RCC 7860 (cell line): ENCODE measurements at regions not wholly inside any gene's neighbourhood (a gene's known extent, or its start where the extent isn't known, plus 50 kb on each side); places are given as distances from the start of the nearest gene placed in this dataset.
"Not testable (repeated sequence)": the region's sequence is repeated elsewhere in the genome, so short reads cannot be mapped to it uniquely, and the experiment has no call there.

ENCODE experiments used
- DNase-seq: peaks from one replicate; pipeline ENCODE4 v3.0.0-alpha.2; 2015; ENCODE audit warnings: low spot score
- FAIRE-seq: peaks from 2 replicates; lab custom pipeline; 2012; peaks lifted over from hg19 to GRCh38; lab: Jason Lieb, UNC

DNA sequence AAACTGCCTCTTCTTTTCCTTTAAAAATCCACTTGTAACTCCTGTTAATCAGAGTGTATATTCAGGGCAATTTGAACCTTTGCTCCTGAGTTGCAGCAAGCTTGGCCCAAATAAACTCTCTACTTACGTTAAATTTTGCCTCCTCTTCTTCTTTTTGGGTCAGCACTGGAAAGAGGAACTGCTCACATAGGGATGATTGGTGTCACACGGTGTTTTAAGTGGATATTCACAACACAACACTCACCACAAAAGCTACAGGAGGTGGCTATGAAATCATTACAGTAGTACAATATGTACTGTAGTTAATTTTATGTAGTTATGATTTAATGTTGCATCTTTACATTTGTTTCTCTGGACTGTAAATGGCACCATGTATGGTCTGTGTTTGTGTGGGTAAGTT is 96.8 kb upstream of the DOCK9 start:
- FAIRE-seq, result no peak
- DNase-seq, result no peak

DNA sequence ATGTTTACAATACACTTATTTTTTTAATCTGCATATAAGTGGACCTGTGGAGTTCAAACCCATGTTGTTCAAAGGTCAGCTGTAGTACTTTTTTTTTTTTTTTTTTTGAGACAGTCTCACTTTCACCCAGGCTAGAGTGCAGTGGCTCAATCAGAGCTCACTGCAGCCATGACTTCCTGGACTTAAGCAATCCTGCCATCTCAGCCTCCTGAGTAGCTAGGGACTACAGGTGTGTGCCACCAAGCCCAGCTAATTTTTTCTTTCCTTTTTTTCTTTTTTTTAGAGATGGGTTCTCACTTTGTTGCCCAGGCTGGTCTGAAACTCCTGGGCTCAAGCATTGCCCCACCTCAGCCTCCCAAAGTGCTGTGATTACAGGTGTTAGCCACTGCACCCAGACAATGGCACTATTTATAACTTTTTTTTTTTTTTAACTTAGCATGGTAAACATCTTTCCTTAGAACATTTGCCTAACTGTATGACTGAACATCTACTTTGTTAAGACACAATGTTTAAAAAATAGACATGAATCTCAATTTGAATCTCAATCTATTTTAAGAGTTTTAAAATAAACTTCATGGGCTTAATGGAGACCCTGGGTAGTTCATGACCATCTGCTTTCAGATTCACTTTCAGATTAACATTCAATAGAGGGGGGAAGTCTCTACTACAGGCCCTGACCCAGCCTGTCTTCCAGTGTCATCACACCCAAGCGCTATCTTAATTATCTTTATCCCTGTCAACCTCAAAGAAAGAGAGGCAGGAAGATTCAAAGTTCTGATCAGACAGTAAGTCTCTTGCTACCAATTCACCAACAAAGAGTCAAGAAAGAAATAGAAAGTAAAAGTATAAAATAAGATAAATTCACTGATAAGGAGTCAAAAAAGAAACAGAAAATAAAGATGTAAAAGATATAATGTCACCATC is 97.7 kb upstream of the DOCK9 start:
- FAIRE-seq, result no peak
- no peak for DNase-seq

DNA sequence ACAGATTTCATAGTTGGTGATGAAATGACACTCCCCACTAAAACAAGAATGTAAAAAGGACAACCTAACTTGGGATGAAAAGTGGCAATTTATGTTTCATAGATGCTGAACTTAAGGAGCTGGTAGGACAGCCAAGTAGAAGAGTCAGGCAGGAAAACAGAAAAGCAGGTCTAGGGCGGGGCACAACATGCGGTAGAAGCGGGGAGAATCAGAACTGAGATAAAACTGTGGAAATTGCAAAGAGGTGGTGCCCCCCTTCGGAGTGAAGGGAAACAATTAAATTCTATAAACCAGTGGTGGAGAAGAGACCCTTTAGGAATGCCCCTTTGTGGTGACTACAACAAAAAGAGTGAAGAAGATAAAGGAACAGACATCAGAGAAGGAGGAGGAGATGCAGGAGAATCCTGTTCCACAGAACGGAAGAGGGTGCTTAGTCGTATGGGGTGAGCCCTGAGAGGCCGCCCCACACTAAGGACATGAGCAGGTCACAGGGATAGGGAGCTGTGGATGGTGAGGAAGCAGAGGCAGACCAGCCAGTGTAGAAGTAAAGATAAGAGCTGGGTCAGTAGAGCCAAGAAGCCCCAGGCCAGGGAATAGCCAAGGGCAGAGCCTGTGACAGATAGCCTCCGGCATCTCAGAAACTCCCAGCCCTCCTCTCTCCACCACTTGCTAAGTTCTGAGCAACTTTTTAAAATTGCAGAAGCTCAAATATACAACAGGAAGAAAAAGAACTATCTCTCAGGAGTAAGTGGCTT is 100.3 kb upstream of the DOCK9 start:
- no peak for FAIRE-seq
- DNase-seq, result no peak

DNA sequence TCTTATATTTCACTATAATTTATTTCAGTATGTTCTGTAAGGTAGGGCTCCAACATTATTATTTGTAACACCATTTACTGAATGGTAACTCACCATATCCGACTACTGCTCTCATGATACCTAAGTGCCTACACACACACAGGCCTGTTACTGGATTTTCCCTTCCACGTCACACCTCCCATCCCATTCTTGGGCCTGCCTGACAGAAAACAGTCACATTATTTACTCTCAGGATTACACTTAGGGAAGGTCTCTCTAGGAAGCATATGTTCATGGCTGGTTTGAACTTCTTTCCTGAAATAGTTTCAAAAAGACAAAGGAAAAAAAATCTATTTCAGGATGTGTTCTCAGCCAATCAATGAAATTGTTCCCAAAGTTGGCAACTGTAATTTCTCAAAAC is 102.3 kb upstream of the DOCK9 start:
- FAIRE-seq, result no peak

DNA sequence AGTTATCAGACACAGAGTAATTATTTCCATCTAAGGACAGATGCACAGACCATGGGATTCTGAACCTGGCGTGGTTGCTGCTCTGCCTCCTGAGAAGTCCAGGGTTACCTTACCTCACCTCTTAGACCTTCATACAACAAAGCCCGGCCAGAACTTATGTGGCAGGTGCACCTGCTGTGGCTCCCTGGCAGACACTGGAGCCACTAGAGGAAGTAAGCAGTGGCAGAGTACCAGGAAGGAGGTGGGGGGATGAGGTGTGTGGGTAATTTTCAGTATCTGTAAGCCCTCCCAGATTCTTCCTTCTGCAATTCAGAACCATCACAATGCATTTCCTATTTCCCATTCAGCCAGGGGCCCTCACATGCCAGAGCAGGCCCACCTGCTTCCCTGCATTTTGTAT is 106.1 kb upstream of the DOCK9 start:
- DNase-seq (no peak), FAIRE-seq (no peak)

More for the DNA sequence above, 102.3 kb upstream of the DOCK9 start:
- DNase-seq, result no peak

DNA sequence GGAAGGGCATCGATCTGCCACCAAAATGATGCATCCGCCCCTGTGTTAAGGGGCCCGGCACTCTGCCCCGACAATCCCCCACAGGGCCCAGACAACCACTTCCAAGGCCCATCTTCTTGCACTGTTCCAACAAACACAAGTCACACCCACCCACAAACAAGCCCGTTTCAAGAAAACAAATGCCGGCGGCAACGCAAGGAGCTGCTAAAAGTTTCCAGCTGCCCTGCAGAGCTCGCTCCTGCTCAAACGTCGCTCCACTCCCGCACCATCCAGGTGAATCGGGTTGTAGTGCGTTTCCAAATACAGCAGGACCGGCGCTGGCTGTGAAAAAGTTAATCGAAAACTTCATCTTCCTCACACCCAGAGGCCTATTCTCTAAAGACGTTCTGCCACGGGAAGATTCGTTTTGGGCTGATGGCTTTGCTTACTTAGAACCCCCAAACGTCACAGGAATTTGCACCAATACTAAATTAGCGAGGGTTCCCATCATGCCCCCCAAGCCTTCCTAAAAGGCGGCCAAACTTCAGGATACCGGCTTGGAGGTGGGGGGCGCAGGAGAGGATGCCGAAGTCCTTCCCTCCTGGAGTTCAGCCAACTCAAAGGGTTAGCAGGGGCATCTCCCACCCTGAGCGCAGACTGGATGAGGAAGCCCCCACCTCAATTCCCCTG is 107.4 kb upstream of the DOCK9 start:
- no peak for FAIRE-seq
- DNase-seq, result no peak

DNA sequence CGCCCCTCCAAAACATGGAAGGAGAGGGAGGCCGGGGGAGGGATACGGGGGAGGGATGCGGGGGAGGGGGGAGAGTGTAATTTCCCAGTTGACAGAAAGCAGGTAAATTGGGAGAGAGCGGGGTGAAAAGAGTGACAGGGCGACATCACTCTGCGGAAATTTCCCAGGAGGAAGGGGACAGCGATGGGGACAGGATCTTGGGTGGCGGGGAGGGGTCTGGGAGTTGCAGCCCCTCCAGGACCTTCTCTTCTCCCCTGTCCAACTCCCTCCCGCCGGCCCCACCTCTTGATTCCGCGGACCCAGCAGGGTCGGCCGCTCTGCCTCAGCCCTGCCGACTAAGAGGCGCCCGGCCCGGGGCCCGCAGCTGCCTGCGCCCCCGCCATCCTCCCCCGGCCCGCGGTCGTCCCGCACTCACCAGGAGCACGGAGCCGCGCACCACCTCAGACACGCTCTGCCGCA is 108.0 kb upstream of the DOCK9 start:
- no peak for DNase-seq
- FAIRE-seq, result no peak

DNA sequence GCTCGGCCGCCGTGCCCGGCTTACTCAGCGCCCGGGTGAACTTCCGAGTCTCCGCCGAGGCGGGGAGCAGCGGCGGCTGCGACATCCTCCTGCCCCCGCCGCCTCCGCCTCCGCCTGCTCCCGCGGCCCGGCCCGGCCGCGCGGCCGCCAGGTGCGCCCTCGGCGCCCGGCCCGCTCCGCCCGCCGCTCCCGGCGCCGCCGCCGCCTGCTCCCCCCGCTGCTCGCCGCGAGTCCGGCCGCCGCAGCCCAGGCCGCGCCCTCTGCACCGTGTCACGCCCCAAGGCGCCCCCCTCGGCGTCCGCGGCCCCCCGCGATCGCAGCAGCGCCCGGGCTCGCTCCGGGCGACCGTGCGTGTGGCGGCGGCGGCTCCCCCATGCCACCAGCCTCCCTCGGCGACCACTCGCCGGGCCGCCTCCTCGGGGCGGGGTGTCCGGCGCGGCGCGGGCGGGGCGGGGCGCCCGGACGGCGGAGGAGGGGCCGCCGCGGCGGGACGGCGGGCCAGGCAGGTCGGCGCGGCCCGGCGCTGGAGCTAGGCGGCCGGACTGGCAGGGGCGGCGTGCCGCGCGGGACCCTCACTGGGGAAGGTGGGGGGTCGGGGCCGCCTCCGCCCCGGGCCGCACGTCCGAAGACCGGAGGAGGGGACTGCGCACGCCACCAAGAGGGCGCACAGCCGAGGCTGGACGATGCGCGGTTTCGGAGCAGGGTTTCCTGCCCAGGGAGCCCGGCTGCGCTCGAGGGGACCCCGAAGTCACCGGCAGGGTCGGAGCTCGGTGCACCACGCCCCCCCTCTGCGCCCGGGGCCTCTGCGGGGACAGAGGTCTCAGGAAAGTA is 108.6 kb upstream of the DOCK9 start:
- peak; percentile 22 for DNase-seq
- no peak for FAIRE-seq

DNA sequence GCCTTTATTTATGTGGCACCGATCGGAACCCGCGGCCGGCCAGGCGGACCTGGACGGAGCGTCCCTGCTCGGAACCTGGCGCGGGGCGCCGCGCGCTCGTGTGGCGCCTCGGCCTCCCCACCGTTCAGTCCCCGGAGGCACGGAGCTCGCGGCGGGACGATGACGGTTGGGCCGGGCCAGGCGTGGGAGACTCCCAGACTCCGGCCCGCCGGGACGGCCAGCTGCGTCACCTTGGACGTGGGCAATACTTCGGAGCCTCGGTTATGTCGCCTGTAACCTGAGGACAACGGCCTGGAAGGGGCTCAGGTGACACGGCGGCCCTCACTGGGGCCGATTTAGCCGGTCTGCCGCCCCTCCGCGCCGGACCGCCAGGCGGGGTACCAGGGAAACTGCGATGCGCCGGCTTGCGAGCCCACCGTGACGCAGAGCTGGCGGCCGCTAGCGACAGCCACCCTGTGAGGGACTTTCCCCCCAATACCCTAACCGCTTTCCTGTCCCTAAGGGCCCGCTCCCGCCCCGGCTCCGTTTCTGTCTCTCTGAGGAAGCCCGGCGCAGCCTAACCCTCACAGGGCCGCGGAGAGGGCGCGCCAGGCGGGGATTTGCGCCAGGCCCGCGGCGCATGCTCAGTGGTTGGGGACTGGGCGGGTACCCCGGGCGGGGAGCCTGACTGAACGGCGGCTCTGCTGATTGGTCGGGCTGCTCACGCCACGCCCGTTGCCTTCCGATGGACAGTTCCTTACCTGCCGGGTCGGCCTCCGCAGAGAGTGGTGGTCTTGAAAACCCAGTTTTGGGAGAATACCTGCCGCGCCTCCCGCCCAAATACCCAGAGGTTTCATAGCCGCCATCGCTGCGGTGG is 109.5 kb upstream of the DOCK9 start:
- DNase-seq (peak; percentile 57), FAIRE-seq (no peak)

DNA sequence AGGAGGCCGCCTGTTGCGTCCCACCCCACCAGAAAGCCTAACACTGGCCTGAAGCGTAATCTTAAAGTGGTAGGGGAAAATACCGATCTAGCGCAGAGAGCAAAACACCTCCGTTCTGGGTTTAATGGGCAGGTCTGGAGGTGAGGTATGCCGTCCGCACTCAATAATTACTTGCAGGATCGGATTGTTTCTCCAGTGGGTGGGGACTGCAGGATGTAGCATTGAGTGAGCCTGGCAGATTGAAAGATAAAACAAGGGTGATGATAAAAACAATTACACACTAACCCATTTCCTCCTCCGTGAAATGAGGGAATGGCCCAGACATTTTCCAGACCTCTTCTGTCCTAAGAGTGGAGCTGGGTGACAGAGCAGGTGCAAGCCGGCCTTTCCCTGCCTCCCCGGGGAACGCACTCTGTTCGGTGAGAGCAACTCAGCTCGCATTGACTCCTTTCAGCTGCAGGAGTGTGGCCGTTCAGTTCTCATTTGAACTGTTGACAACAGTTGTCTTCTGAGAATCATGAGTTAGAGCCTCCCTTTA is 110.2 kb upstream of the DOCK9 start:
- no peak for FAIRE-seq
- DNase-seq, result no peak

DNA sequence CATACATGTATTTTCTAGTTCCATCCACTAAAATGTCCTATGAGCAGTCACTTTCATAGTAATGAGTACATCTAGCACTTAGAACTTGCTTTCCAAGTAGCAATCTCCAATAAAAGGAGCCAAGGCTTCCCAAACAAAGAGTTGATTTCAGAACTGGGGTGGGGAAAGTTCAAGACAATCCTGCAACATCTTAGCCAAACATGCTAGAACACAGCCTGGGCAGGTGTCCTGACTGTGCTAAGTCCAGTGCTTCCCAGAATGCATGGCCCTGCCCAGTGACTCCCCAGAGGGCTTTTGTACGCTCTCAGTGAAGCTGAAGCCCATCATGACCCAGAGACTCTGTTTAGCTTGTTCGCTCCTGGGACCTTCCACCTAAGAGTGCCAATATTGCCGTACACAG is 106.7 kb upstream of the UBAC2 start:
- DNase-seq, result no peak
- no peak for FAIRE-seq

DNA sequence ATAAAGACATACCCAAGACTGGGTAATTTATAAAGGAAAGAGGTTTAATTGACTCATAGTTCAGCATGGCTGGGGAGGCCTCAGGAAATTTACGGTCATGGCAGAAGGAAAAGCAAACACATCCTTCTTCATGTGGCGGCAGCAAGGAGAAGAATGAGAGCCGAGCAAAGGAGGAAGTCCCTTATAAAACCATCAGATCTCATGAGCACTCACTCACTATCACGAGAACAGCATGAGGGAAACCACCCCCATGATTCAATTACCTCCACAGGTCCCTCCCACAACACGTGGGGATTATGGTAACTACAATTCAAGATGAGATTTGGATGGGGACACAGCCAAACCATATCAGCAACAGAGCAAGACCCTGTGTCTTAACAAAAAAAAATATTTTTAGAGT is 98.8 kb upstream of the UBAC2 start:
- not testable (repeated sequence) for FAIRE-seq, DNase-seq

DNA sequence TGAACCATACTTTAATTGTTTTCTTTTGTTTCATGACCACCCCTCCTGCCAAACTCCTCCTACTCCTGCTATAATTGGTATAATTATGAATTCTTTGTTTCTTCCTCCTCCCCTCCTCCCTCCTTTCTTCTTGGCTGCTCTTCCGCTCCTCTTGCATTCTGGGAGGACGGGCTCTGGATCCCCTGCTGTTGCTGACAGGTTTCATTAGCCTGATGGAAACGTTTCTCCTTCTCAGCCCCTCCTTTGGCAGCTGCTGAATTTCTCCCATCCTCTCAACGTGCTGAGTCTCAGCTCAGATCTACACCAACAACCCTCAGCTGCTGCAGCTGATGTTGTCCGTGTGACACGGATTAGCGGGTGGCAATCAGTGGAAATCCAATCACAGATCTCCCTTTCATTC is 97.1 kb upstream of the UBAC2 start:
- no peak for DNase-seq
- no peak for FAIRE-seq

DNA sequence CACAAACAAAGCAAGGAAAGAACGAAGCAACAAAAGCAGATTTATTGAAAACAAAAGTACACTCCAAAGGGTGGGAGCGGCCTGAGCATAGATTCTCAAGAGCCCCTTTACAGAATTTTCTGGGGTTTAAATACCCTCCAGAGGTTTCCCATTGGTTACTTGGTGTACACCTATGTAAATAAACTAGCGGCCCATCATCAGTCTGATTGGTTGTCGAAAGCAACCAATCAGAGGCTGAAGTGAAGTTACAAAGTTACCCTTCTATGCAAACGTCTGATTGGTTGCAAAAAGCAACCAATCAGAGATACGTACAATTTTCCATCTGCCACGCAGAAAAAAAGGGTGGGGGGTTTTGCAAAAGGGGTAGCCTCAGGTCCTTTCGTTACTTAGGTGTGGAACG is 96.3 kb upstream of the UBAC2 start:
- DNase-seq (no peak), FAIRE-seq (no peak)

DNA sequence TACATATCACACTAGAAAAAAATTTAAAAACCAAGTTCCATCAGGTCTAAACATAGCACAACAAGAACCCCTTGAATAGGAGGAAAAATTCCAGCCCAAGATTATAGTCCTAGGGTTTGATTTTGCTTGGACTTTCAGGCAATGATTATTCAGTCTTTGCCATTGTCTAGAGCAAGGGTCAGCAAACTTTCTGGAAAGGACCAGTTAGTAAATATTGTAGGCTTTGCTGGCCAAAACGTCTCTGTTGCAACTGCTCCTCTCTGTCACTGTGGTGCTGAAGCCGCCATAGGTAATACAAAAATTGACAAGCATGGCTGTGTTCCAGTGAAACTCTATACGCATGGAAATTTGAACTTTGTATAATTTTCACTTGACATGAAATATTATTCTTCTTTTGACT is 95.5 kb upstream of the UBAC2 start:
- no peak for FAIRE-seq
- DNase-seq, result no peak

DNA sequence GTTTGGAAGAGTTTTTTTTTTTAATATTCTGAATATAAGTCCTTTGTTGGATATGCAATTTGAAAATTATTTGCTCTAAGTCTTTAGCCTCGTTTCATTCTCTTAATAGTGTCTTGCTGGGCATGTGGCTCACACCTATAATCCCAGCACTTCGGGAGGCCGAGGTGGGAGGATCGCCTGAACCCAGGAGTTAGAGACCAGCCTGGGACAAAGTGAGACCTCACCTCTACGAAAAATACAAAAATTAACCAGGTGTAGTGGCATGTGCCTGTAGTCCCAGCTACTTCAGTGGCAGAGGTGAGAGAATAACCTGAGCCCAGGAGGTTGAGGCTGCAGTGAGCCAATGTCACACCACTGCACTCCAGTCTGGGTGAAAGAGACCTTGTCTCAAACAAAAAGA is 87.3 kb upstream of the UBAC2 start:
- DNase-seq (no peak), FAIRE-seq (no peak)

DNA sequence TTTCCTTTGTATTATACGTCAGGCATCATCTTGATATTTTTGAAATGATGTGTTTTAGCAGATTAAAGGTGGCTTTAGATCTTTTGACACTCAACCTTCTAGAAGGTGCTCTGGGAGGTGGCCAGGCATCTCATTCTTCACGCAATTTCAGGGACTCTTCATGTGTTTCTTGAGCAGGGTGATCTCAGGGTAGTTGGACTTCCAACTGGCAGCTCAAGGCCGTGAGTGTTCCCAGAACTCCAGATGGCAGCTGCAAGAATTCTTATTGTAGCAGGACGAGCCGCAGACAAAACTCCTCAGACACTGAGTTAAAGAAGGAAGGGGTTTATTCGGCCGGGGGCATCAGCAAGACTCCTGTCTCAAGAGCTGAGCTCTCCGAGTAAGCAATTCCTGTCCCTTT is 82.5 kb upstream of the UBAC2 start:
- DNase-seq, result no peak
- FAIRE-seq, result no peak

DNA sequence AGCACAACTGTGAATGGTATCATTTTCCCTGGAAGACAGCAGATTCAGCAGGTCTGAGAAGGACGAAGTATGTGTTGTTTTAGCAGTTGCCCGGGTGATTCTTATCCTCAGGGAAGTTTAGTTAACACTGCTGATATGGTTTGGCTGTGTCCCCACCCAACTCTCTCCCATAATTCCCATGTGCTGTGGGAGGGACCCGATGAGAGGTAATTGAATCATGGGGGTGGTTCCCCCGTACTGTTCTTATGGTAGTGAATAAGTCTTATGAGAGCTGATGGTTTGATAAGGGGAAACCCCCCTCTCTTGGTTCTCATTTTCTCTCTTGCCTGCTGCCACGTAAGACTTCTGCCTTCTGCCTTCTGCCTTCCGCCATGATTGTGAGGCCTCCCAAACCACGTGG is 81.0 kb upstream of the UBAC2 start:
- DNase-seq (no peak), FAIRE-seq (no peak)

DNA sequence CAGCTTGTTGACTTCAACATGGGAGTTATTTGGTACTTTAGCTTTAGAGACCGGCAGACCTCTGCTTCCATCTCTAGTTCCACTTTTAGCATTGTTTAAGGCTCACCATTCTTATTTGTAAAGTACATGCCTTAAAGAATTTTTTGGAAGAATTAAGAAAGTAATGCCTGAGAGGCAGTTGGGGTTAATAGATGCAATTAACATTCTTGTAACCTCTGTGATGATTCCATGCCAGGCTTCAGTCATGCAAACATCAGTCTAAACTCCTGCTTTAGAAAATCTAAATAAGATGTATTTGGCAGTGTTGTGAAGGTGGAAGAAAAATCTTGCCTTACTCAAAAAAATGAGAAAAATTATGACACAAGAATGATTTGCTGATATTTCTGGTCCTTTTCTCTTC is 79.9 kb upstream of the UBAC2 start:
- FAIRE-seq (no peak), DNase-seq (no peak)
